ENCODE measurements at regions not wholly inside any gene's neighbourhood (a gene's known extent, or its start where the extent isn't known, plus 50 kb on each side); places are given as distances from the start of the nearest gene placed in this dataset.
"Not testable (repeated sequence)": the region's sequence is repeated elsewhere in the genome, so short reads cannot be mapped to it uniquely, and the experiment has no call there.

DNA sequence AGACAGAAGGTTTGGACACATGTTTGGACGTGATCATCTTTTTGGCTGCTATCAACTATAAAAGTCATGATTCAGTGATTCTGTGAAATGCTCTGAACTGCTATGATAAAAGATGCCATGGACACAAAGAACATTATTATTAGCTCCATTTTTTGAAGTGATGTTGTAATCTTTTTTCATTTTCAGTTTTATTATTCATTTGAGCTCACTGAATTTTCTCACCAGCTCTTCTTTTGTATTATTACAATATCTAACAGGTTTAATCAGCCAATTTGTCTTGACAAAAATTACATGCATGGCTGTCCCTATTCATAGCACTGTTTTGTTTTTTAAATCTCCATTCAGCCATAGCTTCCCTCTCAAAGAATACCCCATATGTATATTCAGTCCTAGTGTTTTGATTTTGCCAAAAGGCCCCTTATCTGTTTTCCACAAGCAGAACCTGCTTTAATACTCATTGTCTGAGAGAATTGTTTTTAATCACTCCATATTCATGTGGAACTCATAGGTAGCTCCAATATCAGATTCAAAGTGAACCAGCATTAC is 314.0 kb upstream of the FAM98A start:
- no peaks in the 10 kb centered on the region for H3K36me3 Mint-ChIP-seq (ENCODE audit: insufficient read depth)
- H3K27me3 Mint-ChIP-seq: no peaks in the 10 kb centered on the region
- peaks cover 22% of the 10 kb centered on the region for H3K9me3 Mint-ChIP-seq (ENCODE audit: low read depth)
- no peaks in the 10 kb centered on the region for H3K4me1 Mint-ChIP-seq (ENCODE audit: low read depth)
- no peak for DNase-seq (ENCODE audit: low spot score, unreplicated experiment)
- no peak overlapping the region for H3K27ac Mint-ChIP-seq
- no peak overlapping the region for H3K4me3 Mint-ChIP-seq (ENCODE audit: low read depth)
- TF ChIP-seq, protein P1, sequence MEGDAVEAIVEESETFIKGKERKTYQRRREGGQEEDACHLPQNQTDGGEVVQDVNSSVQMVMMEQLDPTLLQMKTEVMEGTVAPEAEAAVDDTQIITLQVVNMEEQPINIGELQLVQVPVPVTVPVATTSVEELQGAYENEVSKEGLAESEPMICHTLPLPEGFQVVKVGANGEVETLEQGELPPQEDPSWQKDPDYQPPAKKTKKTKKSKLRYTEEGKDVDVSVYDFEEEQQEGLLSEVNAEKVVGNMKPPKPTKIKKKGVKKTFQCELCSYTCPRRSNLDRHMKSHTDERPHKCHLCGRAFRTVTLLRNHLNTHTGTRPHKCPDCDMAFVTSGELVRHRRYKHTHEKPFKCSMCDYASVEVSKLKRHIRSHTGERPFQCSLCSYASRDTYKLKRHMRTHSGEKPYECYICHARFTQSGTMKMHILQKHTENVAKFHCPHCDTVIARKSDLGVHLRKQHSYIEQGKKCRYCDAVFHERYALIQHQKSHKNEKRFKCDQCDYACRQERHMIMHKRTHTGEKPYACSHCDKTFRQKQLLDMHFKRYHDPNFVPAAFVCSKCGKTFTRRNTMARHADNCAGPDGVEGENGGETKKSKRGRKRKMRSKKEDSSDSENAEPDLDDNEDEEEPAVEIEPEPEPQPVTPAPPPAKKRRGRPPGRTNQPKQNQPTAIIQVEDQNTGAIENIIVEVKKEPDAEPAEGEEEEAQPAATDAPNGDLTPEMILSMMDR (IDR thresholded peaks at IDR 0.05; ENCODE audit: unreplicated experiment): no peak

DNA sequence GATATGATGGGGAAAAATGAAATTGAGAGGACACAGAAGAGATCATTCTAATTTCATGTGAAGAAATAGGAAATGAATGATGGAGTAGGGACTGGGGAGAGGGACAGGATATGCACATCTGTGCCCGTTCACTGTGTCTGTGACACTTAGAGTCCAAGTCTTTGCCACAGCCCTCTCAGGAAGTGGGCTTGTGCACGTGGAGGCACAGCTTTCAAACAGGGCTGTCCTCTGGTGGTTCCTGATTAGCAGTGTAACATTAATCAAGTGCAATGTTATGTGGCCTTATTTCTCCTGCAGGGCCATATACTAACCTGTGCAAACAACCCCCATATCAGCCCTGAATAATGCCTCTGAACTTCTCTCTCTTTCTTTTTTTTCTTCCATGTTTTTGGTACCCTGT is 312.2 kb upstream of the FAM98A start:
- Mint-ChIP-seq H3K27ac (no peak overlapping the region), H3K9me3 (ENCODE audit: low read depth) (peaks cover 22% of the 10 kb centered on the region), H3K4me1 (ENCODE audit: low read depth) (no peaks in the 10 kb centered on the region), H3K36me3 (ENCODE audit: insufficient read depth) (no peaks in the 10 kb centered on the region), H3K4me3 (ENCODE audit: low read depth) (no peak overlapping the region), H3K27me3 (no peaks in the 10 kb centered on the region)
- no peak for DNase-seq (ENCODE audit: low spot score, unreplicated experiment)
- TF ChIP-seq, protein P1 (IDR thresholded peaks at IDR 0.05; ENCODE audit: unreplicated experiment): no peak

DNA sequence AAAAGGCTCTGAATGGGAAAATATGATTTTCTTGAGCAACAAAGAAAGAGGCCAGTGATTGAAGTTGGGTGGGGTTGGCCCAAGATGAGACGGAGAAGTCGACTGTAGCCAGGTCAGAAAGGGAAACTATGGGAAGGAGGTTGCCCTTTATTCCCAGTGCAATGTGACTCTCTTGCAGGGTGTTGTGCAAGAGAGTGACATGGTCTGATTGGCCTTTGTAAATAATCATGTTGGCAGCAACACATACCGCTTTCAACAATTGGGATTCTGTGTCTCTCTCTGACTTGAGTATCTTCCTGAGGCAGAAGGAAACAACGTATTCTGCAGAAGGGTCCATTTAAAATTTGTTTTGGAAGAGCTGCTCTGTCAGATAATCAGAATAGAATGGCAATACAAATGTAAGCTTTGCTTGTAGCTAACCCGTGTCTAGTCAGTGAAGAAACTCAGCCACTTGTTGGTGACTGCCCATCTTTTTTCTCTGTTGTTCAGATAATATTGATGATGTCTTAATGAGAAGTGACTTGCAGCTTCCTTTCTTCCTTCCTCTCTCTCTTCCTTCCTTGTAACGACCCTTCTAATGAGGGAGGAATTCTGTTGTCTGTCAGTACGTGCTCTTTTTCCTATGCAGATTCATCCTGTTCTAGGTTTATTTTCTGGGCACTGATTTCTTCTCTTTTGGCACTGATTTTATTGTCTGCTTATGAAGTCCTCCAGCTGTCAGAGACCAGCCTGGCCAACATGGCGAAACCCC is 311.0 kb upstream of the FAM98A start:
- peaks cover 15% of the 10 kb centered on the region for H3K9me3 Mint-ChIP-seq (ENCODE audit: low read depth)
- TF ChIP-seq, protein P1 (IDR thresholded peaks at IDR 0.05; ENCODE audit: unreplicated experiment): no peak
- no peak for DNase-seq (ENCODE audit: low spot score, unreplicated experiment)
- H3K4me1 Mint-ChIP-seq (ENCODE audit: low read depth): no peaks in the 10 kb centered on the region
- no peak overlapping the region for H3K27ac Mint-ChIP-seq
- H3K4me3 Mint-ChIP-seq (ENCODE audit: low read depth): no peak overlapping the region
- H3K27me3 Mint-ChIP-seq: no peaks in the 10 kb centered on the region
- no peaks in the 10 kb centered on the region for H3K36me3 Mint-ChIP-seq (ENCODE audit: insufficient read depth)

DNA sequence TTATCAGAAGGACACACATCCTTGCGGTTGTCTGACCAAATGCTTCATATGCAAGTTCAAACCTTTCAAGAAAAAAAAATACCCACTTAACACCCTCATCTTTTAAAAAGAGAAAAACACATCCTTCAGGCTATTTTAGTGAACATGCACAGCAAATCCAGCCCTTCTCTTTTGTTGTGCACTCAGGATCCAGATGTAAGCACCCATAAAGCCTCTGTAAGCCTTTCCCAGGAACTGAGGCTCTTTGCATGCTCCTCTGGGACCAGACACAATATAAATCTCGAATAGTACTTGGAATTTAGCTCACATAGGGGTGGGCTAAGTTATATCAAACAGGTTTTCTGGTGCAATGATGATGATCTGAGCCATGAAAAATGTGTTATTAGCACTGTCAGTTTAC is 308.8 kb upstream of the FAM98A start:
- no peaks in the 10 kb centered on the region for H3K4me1 Mint-ChIP-seq (ENCODE audit: low read depth)
- no peaks in the 10 kb centered on the region for H3K27me3 Mint-ChIP-seq
- H3K36me3 Mint-ChIP-seq (ENCODE audit: insufficient read depth): no peaks in the 10 kb centered on the region
- TF ChIP-seq, protein P1 (IDR thresholded peaks at IDR 0.05; ENCODE audit: unreplicated experiment): no peak
- H3K9me3 Mint-ChIP-seq (ENCODE audit: low read depth): peaks cover 3% of the 10 kb centered on the region
- no peak overlapping the region for H3K27ac Mint-ChIP-seq
- DNase-seq (ENCODE audit: low spot score, unreplicated experiment): no peak
- no peak overlapping the region for H3K4me3 Mint-ChIP-seq (ENCODE audit: low read depth)

DNA sequence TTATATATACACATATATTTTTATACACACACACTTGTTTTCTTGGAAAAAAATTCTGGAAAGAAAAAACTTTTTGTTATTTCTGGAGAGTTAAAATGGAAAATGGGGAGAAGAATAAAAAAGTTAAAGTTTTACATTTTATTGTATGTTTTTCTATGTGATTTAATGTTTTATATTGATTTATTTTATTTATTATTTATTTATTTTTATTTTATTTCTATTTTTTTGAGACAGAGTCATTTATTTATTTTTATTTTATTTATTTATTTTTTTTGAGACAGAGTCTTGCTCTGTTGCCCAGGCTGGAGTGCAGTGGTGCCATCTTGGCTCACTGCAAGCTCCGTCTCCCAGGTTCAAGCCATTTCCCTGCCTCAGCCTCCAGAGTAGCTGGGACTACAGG is 307.0 kb upstream of the FAM98A start:
- H3K4me1 Mint-ChIP-seq (ENCODE audit: low read depth); DNase-seq (ENCODE audit: low spot score, unreplicated experiment); H3K36me3 Mint-ChIP-seq (ENCODE audit: insufficient read depth); H3K4me3 Mint-ChIP-seq (ENCODE audit: low read depth); H3K9me3 Mint-ChIP-seq (ENCODE audit: low read depth); H3K27ac Mint-ChIP-seq; H3K27me3 Mint-ChIP-seq: not testable (repeated sequence)

DNA sequence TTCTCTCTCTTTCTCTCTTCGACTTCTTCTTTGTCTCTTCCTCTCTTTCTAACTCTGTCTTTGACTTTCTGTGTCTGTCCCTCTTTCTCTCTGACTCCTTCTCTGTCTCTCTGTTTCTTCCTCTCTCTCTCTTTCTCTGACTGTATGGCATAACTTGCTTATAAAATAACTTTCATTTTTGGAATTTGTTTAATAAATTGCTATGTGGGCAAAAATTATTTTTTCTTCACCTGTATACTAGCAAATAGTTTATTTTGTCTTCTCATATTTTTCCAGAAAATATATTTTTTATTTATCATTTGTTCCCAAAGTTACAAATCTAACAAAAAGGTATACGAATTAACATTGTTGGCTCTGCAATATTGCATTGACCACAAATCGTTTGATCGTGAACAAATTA is 305.7 kb upstream of the FAM98A start:
- no peaks in the 10 kb centered on the region for H3K9me3 Mint-ChIP-seq (ENCODE audit: low read depth)
- TF ChIP-seq, protein P1 (IDR thresholded peaks at IDR 0.05; ENCODE audit: unreplicated experiment): no peak
- H3K4me3 Mint-ChIP-seq (ENCODE audit: low read depth): no peak overlapping the region
- no peaks in the 10 kb centered on the region for H3K36me3 Mint-ChIP-seq (ENCODE audit: insufficient read depth)
- H3K27ac Mint-ChIP-seq: no peak overlapping the region
- no peaks in the 10 kb centered on the region for H3K4me1 Mint-ChIP-seq (ENCODE audit: low read depth)
- no peak for DNase-seq (ENCODE audit: low spot score, unreplicated experiment)
- no peaks in the 10 kb centered on the region for H3K27me3 Mint-ChIP-seq
